ENCODE measurements at regions not wholly inside any gene's neighbourhood (a gene's known extent, or its start where the extent isn't known, plus 50 kb on each side); places are given as distances from the start of the nearest gene placed in this dataset.

DNA sequence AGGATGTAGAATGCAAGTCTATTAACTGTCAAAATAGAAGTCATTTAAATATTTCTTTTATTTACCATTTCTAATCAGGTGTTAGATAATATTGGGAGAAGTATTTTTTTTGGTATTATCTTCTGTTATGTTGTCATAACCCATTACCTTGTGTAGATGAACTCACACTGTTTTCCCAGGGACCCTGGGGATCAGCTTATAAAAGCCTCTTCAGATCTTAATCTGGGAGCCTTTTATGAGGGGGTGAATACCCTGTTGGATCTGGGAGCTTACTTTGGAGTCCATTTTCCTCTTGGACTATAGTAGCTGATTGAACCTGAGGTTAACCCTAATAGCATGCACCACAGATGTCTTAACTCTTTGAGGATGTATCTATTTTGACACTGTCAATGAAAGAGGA, 176.3 kb upstream of the ATP2B1 start:
- TF ChIP-seq, protein P1, sequence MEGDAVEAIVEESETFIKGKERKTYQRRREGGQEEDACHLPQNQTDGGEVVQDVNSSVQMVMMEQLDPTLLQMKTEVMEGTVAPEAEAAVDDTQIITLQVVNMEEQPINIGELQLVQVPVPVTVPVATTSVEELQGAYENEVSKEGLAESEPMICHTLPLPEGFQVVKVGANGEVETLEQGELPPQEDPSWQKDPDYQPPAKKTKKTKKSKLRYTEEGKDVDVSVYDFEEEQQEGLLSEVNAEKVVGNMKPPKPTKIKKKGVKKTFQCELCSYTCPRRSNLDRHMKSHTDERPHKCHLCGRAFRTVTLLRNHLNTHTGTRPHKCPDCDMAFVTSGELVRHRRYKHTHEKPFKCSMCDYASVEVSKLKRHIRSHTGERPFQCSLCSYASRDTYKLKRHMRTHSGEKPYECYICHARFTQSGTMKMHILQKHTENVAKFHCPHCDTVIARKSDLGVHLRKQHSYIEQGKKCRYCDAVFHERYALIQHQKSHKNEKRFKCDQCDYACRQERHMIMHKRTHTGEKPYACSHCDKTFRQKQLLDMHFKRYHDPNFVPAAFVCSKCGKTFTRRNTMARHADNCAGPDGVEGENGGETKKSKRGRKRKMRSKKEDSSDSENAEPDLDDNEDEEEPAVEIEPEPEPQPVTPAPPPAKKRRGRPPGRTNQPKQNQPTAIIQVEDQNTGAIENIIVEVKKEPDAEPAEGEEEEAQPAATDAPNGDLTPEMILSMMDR (IDR thresholded peaks at IDR 0.05): no peak

DNA sequence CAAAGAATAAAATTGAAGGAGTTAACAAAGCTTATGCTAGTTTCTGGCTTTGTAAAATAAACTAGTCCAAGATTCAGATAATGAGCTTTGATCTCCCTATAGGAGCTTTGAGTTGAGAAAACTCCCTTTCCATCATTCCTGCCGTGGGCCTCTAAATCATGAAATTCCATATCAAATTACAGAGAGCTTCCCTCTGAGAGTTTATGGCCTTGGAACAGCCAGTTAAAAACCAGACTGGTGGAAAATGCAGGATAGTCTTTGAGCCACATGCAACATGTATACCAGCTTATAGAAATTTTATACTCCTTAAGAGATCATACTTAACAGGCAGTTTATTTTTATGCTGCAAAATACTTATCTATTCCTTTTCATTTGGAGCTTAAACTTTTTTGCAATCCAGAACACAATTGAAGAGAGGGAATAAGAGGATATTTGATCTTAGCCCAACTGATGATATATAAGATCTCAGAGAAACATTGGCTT, 175.8 kb upstream of the ATP2B1 start:
- TF ChIP-seq, protein P1 (IDR thresholded peaks at IDR 0.05): no peak

DNA sequence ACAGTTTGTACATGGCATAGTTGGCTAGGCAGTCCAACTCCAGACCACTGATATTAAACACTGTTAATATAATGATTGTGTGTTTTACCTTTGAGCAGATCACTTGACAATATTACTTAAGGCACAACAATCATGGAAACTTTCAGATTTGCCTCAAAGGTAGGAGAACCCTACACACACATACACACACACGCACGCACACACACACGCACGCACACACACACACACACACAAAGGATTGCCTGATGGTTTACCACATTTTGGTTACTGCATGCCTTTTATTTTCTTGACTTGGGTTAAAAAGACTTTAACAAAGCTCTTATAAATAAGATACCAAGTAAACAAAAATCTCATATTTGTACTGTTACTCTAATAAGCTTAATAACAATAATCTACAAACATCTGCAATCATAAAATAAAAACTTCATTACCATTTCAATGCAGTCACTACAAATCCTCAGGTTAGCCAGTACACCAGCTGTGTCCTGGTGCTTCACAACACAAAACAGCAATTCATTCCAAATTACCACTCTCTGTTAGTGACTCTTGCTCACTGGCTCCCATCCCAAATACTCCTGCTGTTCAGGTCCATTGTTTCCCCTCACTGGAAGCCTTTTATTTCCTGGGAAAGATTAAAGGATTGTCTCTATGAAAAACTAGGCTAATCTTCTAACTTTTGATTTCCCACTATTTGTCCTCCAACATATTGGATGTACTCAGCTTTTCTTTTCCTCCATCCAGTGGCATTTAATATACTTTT, 175.2 kb upstream of the ATP2B1 start:
- TF ChIP-seq, protein P1 (IDR thresholded peaks at IDR 0.05): no peak

DNA sequence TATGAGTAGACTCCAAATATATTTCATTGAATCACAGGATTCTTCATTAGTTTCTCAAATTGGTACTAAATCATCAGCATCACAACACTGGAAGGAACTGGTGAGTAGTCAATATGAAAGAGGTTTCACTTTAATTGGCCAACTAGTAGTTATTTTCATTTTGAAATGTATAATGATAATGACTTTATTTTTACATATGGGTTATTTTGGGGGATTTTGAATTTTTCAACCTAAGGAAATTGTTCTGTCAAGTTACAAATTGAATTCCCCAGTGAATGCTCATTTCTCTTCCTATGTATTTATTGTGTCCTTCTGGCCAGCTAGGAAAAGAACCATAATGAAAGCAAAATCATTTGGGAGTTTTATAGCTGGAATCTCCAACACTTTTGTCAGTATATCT, 174.2 kb upstream of the ATP2B1 start:
- TF ChIP-seq, protein P1 (IDR thresholded peaks at IDR 0.05): no peak

DNA sequence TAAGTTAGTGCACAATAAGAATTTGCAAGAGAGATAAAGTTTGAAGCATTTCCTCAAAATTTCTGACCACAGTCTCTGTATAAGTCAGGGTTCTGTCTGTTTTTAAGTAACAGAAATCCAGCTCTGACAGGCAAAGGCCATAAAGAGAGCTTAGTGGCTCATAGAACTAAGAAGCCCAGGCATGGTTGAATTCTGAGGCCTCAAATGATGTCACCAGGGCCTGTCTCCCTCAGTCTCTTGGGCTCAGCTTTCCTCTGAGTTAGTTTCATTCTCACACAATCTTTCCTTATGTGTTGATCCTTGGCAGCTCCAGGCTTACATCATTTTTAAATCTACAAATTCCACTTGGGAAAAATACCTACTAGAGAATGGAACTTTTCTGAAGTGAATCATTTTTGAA, 173.4 kb upstream of the ATP2B1 start:
- TF ChIP-seq, protein P1 (IDR thresholded peaks at IDR 0.05): no peak

DNA sequence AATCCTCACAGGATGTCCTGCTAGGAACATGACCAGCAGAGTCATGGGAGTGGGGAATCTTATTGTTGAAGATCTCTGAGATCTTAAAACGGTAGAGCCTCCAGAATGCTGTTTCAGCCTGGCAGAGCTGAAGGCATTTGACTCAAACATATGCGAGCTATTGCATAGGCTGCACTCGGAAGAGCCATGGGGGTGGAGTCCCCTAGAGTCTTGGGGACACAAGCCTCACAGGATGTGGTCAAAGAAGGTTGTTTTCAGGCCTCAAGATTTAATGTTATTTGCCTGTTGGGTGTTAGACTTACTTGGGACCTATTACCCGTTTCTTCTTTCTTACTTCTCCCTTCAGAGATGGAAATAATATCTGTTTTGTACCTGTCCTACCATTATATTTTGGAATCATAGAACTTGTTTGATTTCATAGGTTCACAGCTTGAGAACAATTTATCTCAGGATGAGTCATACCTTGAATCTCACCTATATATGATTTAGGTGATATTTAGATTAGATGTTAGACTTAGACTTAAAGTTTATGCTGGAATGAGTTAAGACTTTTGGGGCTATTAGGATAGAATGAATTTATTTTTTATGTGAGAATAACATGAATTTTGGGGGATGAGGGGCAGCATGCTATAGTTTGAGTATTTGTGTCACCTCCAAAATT, 172.2 kb upstream of the ATP2B1 start:
- TF ChIP-seq, protein P1 (IDR thresholded peaks at IDR 0.05): no peak

DNA sequence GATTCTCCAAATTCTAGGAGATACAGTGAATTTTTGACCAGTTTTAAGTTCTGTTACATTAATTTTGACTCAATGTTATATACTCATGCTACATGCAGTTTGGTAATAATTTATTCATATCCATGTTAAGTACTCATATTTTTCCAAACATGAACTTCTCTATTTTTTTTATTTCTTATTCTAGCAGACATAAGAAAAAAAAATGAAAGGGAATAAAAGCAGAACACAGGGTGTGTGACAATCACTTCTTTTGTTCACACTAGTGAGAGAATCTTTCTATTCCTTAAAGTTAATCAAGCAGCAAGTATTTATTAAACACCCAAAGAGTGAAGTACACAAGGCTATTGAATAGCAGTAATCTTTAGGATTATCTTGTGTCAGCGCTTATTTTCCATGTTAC, 171.1 kb upstream of the ATP2B1 start:
- TF ChIP-seq, protein P1 (IDR thresholded peaks at IDR 0.05): no peak

All from LNCAP (cell line).